Fibroblast of lung (primary cell): ENCODE measurements at regions not wholly inside any gene's neighbourhood (a gene's known extent, or its start where the extent isn't known, plus 50 kb on each side); places are given as distances from the start of the nearest gene placed in this dataset.

Experiments used
- CTCF ChIP-seq, 2 donors: IDR thresholded peaks in 1 of 2; conservative IDR thresholded peaks in 1 of 2; 1 replicate in 1 of 2; 2 replicates in 1 of 2; pipeline ENCODE4 v1.5.1; 2011 to 2012; ENCODE audit warnings: low read length in 2 of 2, control low read depth in 1 of 2, inconsistent platforms in 1 of 2, low read depth in 1 of 2, mild to moderate bottlenecking in 1 of 2
- EZH2 ChIP-seq: IDR thresholded peaks from 2 replicates; pipeline ENCODE4 v1.5.1; 2012; ENCODE audit warnings: low read length, control low read depth, mild to moderate bottlenecking; ENCODE audit errors: missing control alignments

GRCh38 chr1:22320587-22321344 is 130.9 kb upstream of the ZBTB40 start:
- TF ChIP-seq CTCF (conservative IDR thresholded peaks at IDR 0.05 in 1 of 2, IDR thresholded peaks at IDR 0.05 in 1 of 2; ENCODE audit: low read depth in 1 of 2, low read length in 2 of 2) (no peak), EZH2 (no peak)
